HG02981 (cell line): ENCODE measurements at regions not wholly inside any gene's neighbourhood (a gene's known extent, or its start where the extent isn't known, plus 50 kb on each side); places are given as distances from the start of the nearest gene placed in this dataset.

Experiments
- ATAC-seq: cut with Tn5 transposase; IDR thresholded peaks from one replicate; pipeline ENCODE4 v1.9.1; 2021; ENCODE audit warnings: mild to moderate bottlenecking, moderate library complexity; ENCODE audit not compliant: unreplicated experiment

GRCh38 chr6:66902457-66902856, 1195.4 kb upstream of the EYS start:
- ATAC-seq, result no peak

- ATAC-seq, result no peak
Observed at GRCh38 chr6:66900133-66901083, 1193.4 kb upstream of the EYS start.

- no peak for ATAC-seq
Observed at GRCh38 chr6:66897576-66897975, 1190.5 kb upstream of the EYS start.

- ATAC-seq, result no peak
Observed at GRCh38 chr6:66896415-66896814, 1189.4 kb upstream of the EYS start.

- no peak for ATAC-seq
Observed at GRCh38 chr6:66883453-66883852, 1176.4 kb upstream of the EYS start.

GRCh38 chr6:66866801-66867200, 1159.8 kb upstream of the EYS start:
- ATAC-seq, result no peak

GRCh38 chr6:66865771-66866170, 1158.7 kb upstream of the EYS start:
- no peak for ATAC-seq

GRCh38 chr6:66861007-66861541, 1154.0 kb upstream of the EYS start:
- no peak for ATAC-seq

- no peak for ATAC-seq
Observed at GRCh38 chr6:66860328-66860727, 1153.3 kb upstream of the EYS start.

GRCh38 chr6:66858196-66858595, 1151.2 kb upstream of the EYS start:
- no peak for ATAC-seq

GRCh38 chr6:66854014-66854413, 1147.0 kb upstream of the EYS start:
- no peak for ATAC-seq

- no peak for ATAC-seq
Observed at GRCh38 chr6:66851930-66852329, 1144.9 kb upstream of the EYS start.

- ATAC-seq, result no peak
Observed at GRCh38 chr6:66849843-66850242, 1142.8 kb upstream of the EYS start.

GRCh38 chr6:66848244-66848953, 1141.4 kb upstream of the EYS start:
- ATAC-seq, result no peak

- no peak for ATAC-seq
Observed at GRCh38 chr6:66838764-66839163, 1131.7 kb upstream of the EYS start.

GRCh38 chr6:66825539-66825938, 1118.5 kb upstream of the EYS start:
- ATAC-seq, result no peak

- ATAC-seq, result no peak
Observed at GRCh38 chr6:66814156-66814555, 1107.1 kb upstream of the EYS start.

- no peak for ATAC-seq
Observed at GRCh38 chr6:66808771-66809170, 1101.7 kb upstream of the EYS start.

- no peak for ATAC-seq
Observed at GRCh38 chr6:66796987-66797386, 1090.0 kb upstream of the EYS start.

- ATAC-seq, result no peak
Observed at GRCh38 chr6:66788579-66788978, 1081.6 kb upstream of the EYS start.

GRCh38 chr6:66772800-66773199, 1065.8 kb upstream of the EYS start:
- ATAC-seq, result no peak

GRCh38 chr6:66771626-66772025, 1064.6 kb upstream of the EYS start:
- ATAC-seq, result no peak
